ENCODE measurements at regions not wholly inside any gene's neighbourhood (a gene's known extent, or its start where the extent isn't known, plus 50 kb on each side); places are given as distances from the start of the nearest gene placed in this dataset.

DNA sequence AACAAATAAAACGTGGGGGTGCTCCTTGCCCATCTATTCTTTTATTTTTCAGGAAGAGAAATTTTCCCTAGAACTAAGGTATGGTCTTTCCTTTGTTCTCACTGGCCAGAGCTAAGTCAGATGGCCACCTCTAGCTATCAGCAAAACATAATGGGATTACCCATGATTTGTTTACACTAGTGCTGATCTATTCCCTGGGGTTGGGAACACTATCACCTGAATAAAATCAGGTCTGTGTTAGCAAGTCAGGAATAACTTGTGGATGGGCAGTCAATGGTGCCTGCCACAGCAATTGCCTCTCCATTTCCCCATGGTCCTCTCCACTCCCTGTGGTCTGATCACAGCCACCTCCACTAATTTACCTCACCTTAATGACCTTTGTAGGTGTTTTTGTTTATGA is 181.7 kb upstream of the CADPS start:
- no peak for TF ChIP-seq TAF1 (IDR thresholded peaks at IDR 0.05; ENCODE audit: borderline replicate concordance, insufficient read depth, low read length)
- TF ChIP-seq SIN3A (IDR thresholded peaks at IDR 0.05; ENCODE audit: borderline replicate concordance, insufficient read depth, low read length), result no peak
- no peak for TF ChIP-seq FOXP2 (optimal IDR thresholded peaks at IDR 0.05; ENCODE audit: borderline replicate concordance, extremely low read depth, extremely low read length, insufficient read depth)
- no peak for TF ChIP-seq POLR2AphosphoS5 (IDR thresholded peaks at IDR 0.05; ENCODE audit: low read depth, low read length)
- TF ChIP-seq, protein P1, sequence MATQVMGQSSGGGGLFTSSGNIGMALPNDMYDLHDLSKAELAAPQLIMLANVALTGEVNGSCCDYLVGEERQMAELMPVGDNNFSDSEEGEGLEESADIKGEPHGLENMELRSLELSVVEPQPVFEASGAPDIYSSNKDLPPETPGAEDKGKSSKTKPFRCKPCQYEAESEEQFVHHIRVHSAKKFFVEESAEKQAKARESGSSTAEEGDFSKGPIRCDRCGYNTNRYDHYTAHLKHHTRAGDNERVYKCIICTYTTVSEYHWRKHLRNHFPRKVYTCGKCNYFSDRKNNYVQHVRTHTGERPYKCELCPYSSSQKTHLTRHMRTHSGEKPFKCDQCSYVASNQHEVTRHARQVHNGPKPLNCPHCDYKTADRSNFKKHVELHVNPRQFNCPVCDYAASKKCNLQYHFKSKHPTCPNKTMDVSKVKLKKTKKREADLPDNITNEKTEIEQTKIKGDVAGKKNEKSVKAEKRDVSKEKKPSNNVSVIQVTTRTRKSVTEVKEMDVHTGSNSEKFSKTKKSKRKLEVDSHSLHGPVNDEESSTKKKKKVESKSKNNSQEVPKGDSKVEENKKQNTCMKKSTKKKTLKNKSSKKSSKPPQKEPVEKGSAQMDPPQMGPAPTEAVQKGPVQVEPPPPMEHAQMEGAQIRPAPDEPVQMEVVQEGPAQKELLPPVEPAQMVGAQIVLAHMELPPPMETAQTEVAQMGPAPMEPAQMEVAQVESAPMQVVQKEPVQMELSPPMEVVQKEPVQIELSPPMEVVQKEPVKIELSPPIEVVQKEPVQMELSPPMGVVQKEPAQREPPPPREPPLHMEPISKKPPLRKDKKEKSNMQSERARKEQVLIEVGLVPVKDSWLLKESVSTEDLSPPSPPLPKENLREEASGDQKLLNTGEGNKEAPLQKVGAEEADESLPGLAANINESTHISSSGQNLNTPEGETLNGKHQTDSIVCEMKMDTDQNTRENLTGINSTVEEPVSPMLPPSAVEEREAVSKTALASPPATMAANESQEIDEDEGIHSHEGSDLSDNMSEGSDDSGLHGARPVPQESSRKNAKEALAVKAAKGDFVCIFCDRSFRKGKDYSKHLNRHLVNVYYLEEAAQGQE (IDR thresholded peaks at IDR 0.05; ENCODE audit: insufficient read depth in 1 of 2, low read depth in 2 of 2, low read length in 2 of 2), result no peak

DNA sequence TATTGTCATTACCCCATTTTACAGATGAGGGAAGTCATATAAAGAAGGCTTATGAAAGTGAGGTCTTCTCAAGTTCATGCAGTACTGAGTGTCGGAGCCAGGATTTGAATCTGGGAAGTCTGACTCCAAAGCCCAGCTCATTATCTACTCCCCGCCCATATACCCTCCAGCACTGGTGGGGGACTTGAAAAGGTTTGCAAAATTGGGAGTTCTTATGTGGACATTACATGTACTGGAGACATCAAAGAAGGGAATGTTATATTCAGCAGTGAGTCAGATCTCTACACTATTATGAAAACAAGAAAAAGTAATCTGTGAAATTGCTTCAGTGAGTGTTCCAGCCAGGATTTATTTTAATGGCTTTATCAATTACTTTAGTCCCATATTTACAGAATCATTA is 185.2 kb upstream of the CADPS start:
- no peak for TF ChIP-seq SIN3A (IDR thresholded peaks at IDR 0.05; ENCODE audit: borderline replicate concordance, insufficient read depth, low read length)
- no peak for TF ChIP-seq TAF1 (IDR thresholded peaks at IDR 0.05; ENCODE audit: borderline replicate concordance, insufficient read depth, low read length)
- TF ChIP-seq FOXP2 (optimal IDR thresholded peaks at IDR 0.05; ENCODE audit: borderline replicate concordance, extremely low read depth, extremely low read length, insufficient read depth), result no peak
- TF ChIP-seq, protein P1 (IDR thresholded peaks at IDR 0.05; ENCODE audit: insufficient read depth in 1 of 2, low read depth in 2 of 2, low read length in 2 of 2), result no peak
- no peak for TF ChIP-seq POLR2AphosphoS5 (IDR thresholded peaks at IDR 0.05; ENCODE audit: low read depth, low read length)

DNA sequence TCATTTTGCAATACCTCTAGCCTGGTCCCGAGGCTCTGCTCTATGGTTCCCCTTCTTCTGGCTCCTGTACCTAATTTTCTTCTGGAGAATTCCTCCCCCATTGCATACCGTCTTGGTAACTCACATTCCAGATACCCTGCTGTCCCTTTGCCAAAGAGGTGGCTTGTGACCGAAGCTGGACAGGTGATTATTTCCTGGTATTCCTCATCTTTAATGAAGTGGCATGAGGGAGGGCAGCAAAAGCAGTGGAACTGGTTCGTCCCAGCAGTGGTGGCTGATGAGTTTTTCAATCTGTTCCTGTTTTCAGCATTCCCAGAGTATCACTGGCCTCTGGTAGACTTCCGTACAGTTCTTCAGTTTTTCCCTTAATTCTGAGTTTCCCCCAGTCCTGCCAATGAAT is 186.2 kb upstream of the CADPS start:
- TF ChIP-seq FOXP2 (optimal IDR thresholded peaks at IDR 0.05; ENCODE audit: borderline replicate concordance, extremely low read depth, extremely low read length, insufficient read depth), result no peak
- TF ChIP-seq, protein P1 (IDR thresholded peaks at IDR 0.05; ENCODE audit: insufficient read depth in 1 of 2, low read depth in 2 of 2, low read length in 2 of 2), result no peak
- TF ChIP-seq POLR2AphosphoS5 (IDR thresholded peaks at IDR 0.05; ENCODE audit: low read depth, low read length), result no peak
- TF ChIP-seq TAF1 (IDR thresholded peaks at IDR 0.05; ENCODE audit: borderline replicate concordance, insufficient read depth, low read length), result no peak
- TF ChIP-seq SIN3A (IDR thresholded peaks at IDR 0.05; ENCODE audit: borderline replicate concordance, insufficient read depth, low read length), result no peak

DNA sequence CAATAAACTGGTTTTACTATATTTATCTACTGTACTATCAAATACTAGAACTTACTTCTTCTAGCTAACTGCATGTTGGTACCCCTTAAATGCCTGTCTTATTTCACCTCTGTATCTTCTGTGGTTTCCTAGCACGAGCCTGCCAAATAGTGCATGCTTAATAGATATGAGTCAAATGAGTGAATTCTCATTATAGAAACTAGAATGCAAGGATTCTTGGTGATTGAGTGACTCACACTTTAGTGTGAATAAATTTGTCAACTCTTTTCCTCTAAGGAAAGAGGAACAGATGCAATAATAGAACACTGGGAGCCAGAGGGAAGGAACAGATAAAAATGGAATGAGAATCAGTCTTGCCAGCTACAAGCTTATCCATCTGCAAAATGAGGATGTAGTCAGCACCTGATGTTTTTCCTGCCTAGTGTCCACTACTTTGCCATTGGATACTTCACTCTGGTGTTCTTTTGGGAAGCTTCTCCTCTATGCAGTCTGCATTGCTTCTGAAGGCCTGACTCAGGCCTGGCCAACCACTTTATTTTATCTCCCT is 189.1 kb upstream of the CADPS start:
- TF ChIP-seq, protein P1 (IDR thresholded peaks at IDR 0.05; ENCODE audit: insufficient read depth in 1 of 2, low read depth in 2 of 2, low read length in 2 of 2), result no peak
- TF ChIP-seq POLR2AphosphoS5 (IDR thresholded peaks at IDR 0.05; ENCODE audit: low read depth, low read length), result no peak
- TF ChIP-seq FOXP2 (optimal IDR thresholded peaks at IDR 0.05; ENCODE audit: borderline replicate concordance, extremely low read depth, extremely low read length, insufficient read depth), result no peak
- TF ChIP-seq SIN3A (IDR thresholded peaks at IDR 0.05; ENCODE audit: borderline replicate concordance, insufficient read depth, low read length), result no peak
- no peak for TF ChIP-seq TAF1 (IDR thresholded peaks at IDR 0.05; ENCODE audit: borderline replicate concordance, insufficient read depth, low read length)
